Endothelial cell of umbilical vein (primary cell): ENCODE measurements at regions not wholly inside any gene's neighbourhood (a gene's known extent, or its start where the extent isn't known, plus 50 kb on each side); places are given as distances from the start of the nearest gene placed in this dataset.

Experiments
- BruUV-seq: library from RNA; stranded (reverse); fragments of 400-500 nt; replicated peaks from 2 replicates; lab custom pipeline; 2021; lab: Mats Ljungman, UMichigan
- CTCF ChIA-PET: fragments of 300-600, 350-600 bp; sonication (Branson Sonifier 250); formaldehyde crosslinking; loops from one replicate; lab custom pipeline; 2021; ENCODE audit warnings: antibody characterized with exemption, inconsistent platforms; lab: Charles Lee
- POLR2A ChIA-PET: fragments of 300-600, 350-600 bp; sonication (Branson Sonifier 250); formaldehyde crosslinking; loops from one replicate; lab custom pipeline; 2021; ENCODE audit warnings: antibody characterized with exemption, inconsistent platforms; lab: Charles Lee
- DNase-seq: peaks from one replicate; pipeline ENCODE4 v3.0.0-alpha.2; 2011; ENCODE audit warnings: low read depth, low spot score
- FAIRE-seq: peaks from 2 replicates; lab custom pipeline; 2011; peaks lifted over from hg19 to GRCh38; lab: Jason Lieb, UNC
- H2AFZ ChIP-seq: 2 replicates; pipeline ENCODE4 v1.6.0; 2012; ENCODE audit warnings: low read depth, low read length, control low read depth, inconsistent platforms
- H3K27ac ChIP-seq: 2 replicates; pipeline ENCODE4 v1.5.1; 2011; ENCODE audit warnings: low read depth, mild to moderate bottlenecking, control low read depth, low read length, moderate library complexity; ENCODE audit not compliant: insufficient read depth
- H3K27me3 ChIP-seq, 2 experiments: 2 replicates each; pipeline versions ENCODE4 v1.6.0 to v1.6.1; 2011; ENCODE audit warnings: low read length in 2 of 2, mixed read lengths in 1 of 2; ENCODE audit not compliant: control insufficient read depth in 2 of 2, insufficient read depth in 2 of 2
- H3K36me3 ChIP-seq, 2 experiments: 2 replicates in 1 of 2; 3 replicates in 1 of 2; pipeline ENCODE4 v1.5.1; 2011; ENCODE audit warnings: low read length in 2 of 2, mild to moderate bottlenecking in 1 of 2, moderate library complexity in 1 of 2; ENCODE audit not compliant: control insufficient read depth in 2 of 2, insufficient read depth in 2 of 2; ENCODE audit errors: extremely low read depth in 1 of 2
- H3K4me1 ChIP-seq: 3 replicates; pipeline ENCODE4 v1.5.1; 2011; ENCODE audit warnings: mild to moderate bottlenecking, low read length; ENCODE audit not compliant: control insufficient read depth, insufficient read depth; ENCODE audit errors: extremely low read depth
- H3K4me2 ChIP-seq: 2 replicates; pipeline ENCODE4 v1.6.1; 2011; ENCODE audit warnings: low read length, control low read depth, mixed read lengths; ENCODE audit not compliant: insufficient read depth
- H3K4me3 ChIP-seq, 3 experiments: fragments of 200-600 bp in 1 of 3; sonication (generic), shearing (Covaris generic) in 1 of 3; replicated peaks in 1 of 3; 2 replicates each; pipeline ENCODE4 v1.5.1; 2011 to 2016; ENCODE audit warnings: control low read depth in 3 of 3, low read length in 3 of 3, mild to moderate bottlenecking in 2 of 3, inconsistent platforms in 1 of 3, low read depth in 1 of 3, moderate library complexity in 1 of 3; ENCODE audit not compliant: insufficient read depth in 1 of 3
- H3K79me2 ChIP-seq: 2 replicates; pipeline ENCODE4 v1.6.0; 2012; ENCODE audit warnings: low read length, inconsistent platforms; ENCODE audit not compliant: control insufficient read depth, insufficient read depth
- H3K9ac ChIP-seq: replicated peaks from 2 replicates; pipeline ENCODE3; 2011; ENCODE audit warnings: low read length, control low read depth; ENCODE audit not compliant: insufficient read depth; ENCODE audit errors: extremely low read depth
- H3K9me1 ChIP-seq: replicated peaks from 3 replicates; pipeline ENCODE4 v1.6.0; 2011; ENCODE audit warnings: mild to moderate bottlenecking, low read length; ENCODE audit not compliant: control insufficient read depth, insufficient read depth; ENCODE audit errors: extremely low read depth
- H3K9me3 ChIP-seq: replicated peaks from 2 replicates; pipeline ENCODE4 v1.5.1; 2012; ENCODE audit warnings: low read length, inconsistent platforms; ENCODE audit not compliant: control insufficient read depth, insufficient read depth
- H4K20me1 ChIP-seq: replicated peaks from 2 replicates; pipeline ENCODE3; 2011; ENCODE audit warnings: mild to moderate bottlenecking, low read length; ENCODE audit not compliant: control insufficient read depth, insufficient read depth; ENCODE audit errors: extremely low read depth
- EZH2 ChIP-seq: IDR thresholded peaks from 2 replicates; pipeline ENCODE4 v1.6.1; 2012; ENCODE audit warnings: borderline replicate concordance, low read depth, mild to moderate bottlenecking, moderate library complexity, low read length, inconsistent platforms; ENCODE audit not compliant: severe bottlenecking
- FOS ChIP-seq: IDR thresholded peaks from 2 replicates; pipeline ENCODE4 v1.6.1; 2011; ENCODE audit warnings: mild to moderate bottlenecking, low read length, moderate library complexity, borderline replicate concordance; ENCODE audit not compliant: insufficient read depth
- GATA2 ChIP-seq: IDR thresholded peaks from 2 replicates; pipeline ENCODE4 v1.7.0; 2011; ENCODE audit warnings: low read depth, mild to moderate bottlenecking, moderate library complexity, mixed read lengths, low read length; ENCODE audit not compliant: insufficient read length, insufficient read depth
- JUN ChIP-seq: IDR thresholded peaks from 2 replicates; pipeline ENCODE4 v1.6.1; 2011; ENCODE audit warnings: borderline replicate concordance, low read depth; ENCODE audit not compliant: insufficient read length, insufficient read depth
- MYC ChIP-seq: IDR thresholded peaks from one replicate; pipeline ENCODE4 v1.6.1; 2011; ENCODE audit warnings: mild to moderate bottlenecking, low read depth, low read length
- POLR2A ChIP-seq: IDR thresholded peaks from 2 replicates; pipeline ENCODE4 v1.6.1; 2012; ENCODE audit warnings: low read depth, mild to moderate bottlenecking, control low read depth, low read length
- POLR2AphosphoS5 ChIP-seq: IDR thresholded peaks from 2 replicates; pipeline ENCODE4 v1.6.1; 2012; ENCODE audit warnings: low read depth, mild to moderate bottlenecking, control low read depth, low read length, moderate library complexity; ENCODE audit not compliant: insufficient read depth
- dilution Hi-C: fragments of 300-500 bp; cut with MboI; formaldehyde crosslinking; loops from one replicate; pipeline ENCODE4 v1.15.0; 2019; ENCODE audit warnings: low sequenced_read_pairs; ENCODE audit not compliant: extremely low pct_ligation_motif_present
- intact Hi-C: fragments of 100-400 bp; cut with micrococcal nuclease; formaldehyde crosslinking; loops from one replicate; pipeline ENCODE4 v1.10.0; 2022
- TF ChIP-seq, protein P1 (sequence below), 2 donors: IDR thresholded peaks; 1 replicate in 1 of 2; 2 replicates in 1 of 2; pipeline ENCODE4 v1.5.1; 2011; ENCODE audit warnings: low read length in 2 of 2, mild to moderate bottlenecking in 2 of 2, moderate library complexity in 2 of 2, control low read depth in 1 of 2, inconsistent platforms in 1 of 2, low read depth in 1 of 2; ENCODE audit not compliant: insufficient read depth in 1 of 2; ENCODE audit errors: extremely low read depth in 1 of 2
- TF ChIP-seq, protein P2 (sequence below): IDR thresholded peaks from 2 replicates; pipeline ENCODE4 v1.6.1; 2011; ENCODE audit not compliant: insufficient read depth, insufficient read length

DNA sequence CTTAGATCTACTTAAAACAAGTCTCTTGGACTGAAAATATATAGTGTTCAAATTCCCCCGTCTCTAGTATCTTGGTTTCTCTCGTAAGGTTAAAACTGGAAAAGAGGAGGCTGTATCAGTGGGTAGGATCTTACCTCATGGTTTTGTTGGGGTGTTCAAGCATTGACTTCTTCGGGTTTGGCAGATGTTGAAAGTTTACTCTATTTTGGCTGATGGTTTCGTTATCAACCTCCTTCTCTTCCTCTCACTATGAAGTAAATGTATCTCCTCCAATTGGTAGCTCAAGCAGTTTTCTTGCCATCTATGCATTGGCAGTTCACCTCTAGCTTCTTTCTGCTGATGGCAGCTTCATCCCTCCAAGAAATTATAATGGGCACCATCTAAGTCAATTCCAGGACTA is 506.5 kb upstream of the GRIN3A start:
- Histone ChIP-seq H3K9ac (no peak overlapping the region), H3K9me1 (no peaks in the 10 kb centered on the region), H4K20me1 (no peaks in the 10 kb centered on the region), H3K79me2 (no peaks in the 10 kb centered on the region), H3K9me3 (no peaks in the 10 kb centered on the region), H3K4me2 (no peak overlapping the region), H3K4me1 (no peaks in the 10 kb centered on the region), H3K4me3 (no peak overlapping the region), H3K36me3 (no peaks in the 10 kb centered on the region), H3K27ac (no peak overlapping the region), H2AFZ (no peak overlapping the region), H3K27me3 (no peaks in the 10 kb centered on the region)
- dilution Hi-C loops (no loop called here), intact Hi-C loops (no loop called here)
- ChIA-PET POLR2A (no interaction called here), CTCF (no interaction called here)
- TF ChIP-seq JUN (no peak), GATA2 (no peak), MYC (no peak), FOS (no peak)
- TF ChIP-seq, protein P1, sequence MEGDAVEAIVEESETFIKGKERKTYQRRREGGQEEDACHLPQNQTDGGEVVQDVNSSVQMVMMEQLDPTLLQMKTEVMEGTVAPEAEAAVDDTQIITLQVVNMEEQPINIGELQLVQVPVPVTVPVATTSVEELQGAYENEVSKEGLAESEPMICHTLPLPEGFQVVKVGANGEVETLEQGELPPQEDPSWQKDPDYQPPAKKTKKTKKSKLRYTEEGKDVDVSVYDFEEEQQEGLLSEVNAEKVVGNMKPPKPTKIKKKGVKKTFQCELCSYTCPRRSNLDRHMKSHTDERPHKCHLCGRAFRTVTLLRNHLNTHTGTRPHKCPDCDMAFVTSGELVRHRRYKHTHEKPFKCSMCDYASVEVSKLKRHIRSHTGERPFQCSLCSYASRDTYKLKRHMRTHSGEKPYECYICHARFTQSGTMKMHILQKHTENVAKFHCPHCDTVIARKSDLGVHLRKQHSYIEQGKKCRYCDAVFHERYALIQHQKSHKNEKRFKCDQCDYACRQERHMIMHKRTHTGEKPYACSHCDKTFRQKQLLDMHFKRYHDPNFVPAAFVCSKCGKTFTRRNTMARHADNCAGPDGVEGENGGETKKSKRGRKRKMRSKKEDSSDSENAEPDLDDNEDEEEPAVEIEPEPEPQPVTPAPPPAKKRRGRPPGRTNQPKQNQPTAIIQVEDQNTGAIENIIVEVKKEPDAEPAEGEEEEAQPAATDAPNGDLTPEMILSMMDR (IDR thresholded peaks at IDR 0.05; ENCODE audit: extremely low read depth in 1 of 2, insufficient read depth in 1 of 2, low read depth in 1 of 2, low read length in 2 of 2), result no peak
- BruUV-seq, result no TSS peak
- FAIRE-seq (no peak), DNase-seq (no peak)

DNA sequence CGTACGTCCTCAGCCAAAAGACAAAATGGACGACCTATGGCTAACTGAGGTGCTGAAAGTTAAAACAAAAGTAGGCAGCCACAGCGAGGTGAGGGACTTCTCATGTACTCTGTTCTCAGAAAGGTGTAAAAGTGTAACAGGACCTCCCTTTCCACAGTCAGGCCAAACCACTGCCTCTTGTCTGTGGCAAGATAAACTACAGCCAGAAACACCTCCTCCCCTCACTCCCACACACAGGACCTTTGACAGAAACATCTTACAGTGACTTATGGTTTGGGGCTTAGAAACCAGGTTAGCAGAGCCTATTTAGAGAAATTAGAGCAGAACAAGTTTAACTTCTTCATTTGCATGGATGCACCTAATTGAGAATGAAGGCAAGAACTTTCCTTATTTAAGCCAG is 499.1 kb upstream of the GRIN3A start:
- dilution Hi-C loops (no loop called here), intact Hi-C loops (no loop called here)
- no TSS peak for BruUV-seq
- Histone ChIP-seq H3K27me3 (no peaks in the 10 kb centered on the region), H3K9me1 (no peaks in the 10 kb centered on the region), H3K4me3 (no peak overlapping the region), H3K4me1 (no peaks in the 10 kb centered on the region), H4K20me1 (no peaks in the 10 kb centered on the region), H3K36me3 (no peaks in the 10 kb centered on the region), H3K9ac (no peak overlapping the region), H3K79me2 (no peaks in the 10 kb centered on the region), H2AFZ (no peak overlapping the region), H3K9me3 (no peaks in the 10 kb centered on the region), H3K27ac (no peak overlapping the region), H3K4me2 (no peak overlapping the region)
- TF ChIP-seq MYC (no peak), FOS (no peak), EZH2 (no peak), GATA2 (no peak), POLR2A (no peak), POLR2AphosphoS5 (no peak), JUN (no peak)
- TF ChIP-seq, protein P1 (IDR thresholded peaks at IDR 0.05; ENCODE audit: extremely low read depth in 1 of 2, insufficient read depth in 1 of 2, low read depth in 1 of 2, low read length in 2 of 2), result no peak
- TF ChIP-seq, protein P2, sequence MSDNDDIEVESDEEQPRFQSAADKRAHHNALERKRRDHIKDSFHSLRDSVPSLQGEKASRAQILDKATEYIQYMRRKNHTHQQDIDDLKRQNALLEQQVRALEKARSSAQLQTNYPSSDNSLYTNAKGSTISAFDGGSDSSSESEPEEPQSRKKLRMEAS, result no peak
- ChIA-PET POLR2A (no interaction called here), CTCF (no interaction called here)
- DNase-seq (no peak), FAIRE-seq (no peak)
